K562 (cell line): ENCODE measurements at regions not wholly inside any gene's neighbourhood (a gene's known extent, or its start where the extent isn't known, plus 50 kb on each side); places are given as distances from the start of the nearest gene placed in this dataset.

Source experiments
- ATAC-seq: fragments of 200-7000 bp; cut with Tn5 transposase; 3 replicates; pipeline ENCODE4 v1.9.1; 2020; ENCODE audit warnings: moderate library complexity
- BruUV-seq: library from RNA; stranded (reverse); fragments of 400-500 nt; replicated peaks from 2 replicates; lab custom pipeline; 2021; lab: Mats Ljungman, UMichigan
- CTCF ChIA-PET: fragments of 300-600 bp; formaldehyde crosslinking; extraction: SDS; loops from one replicate; lab custom pipeline; 2021; ENCODE audit warnings: low intra/inter-chr PET ratio; lab: Yijun Ruan, JAX
- POLR2A ChIA-PET: fragments of 300-600, 350-650 bp; sonication (Branson Sonifier 250); formaldehyde crosslinking; extraction: SDS; loops from one replicate; lab custom pipeline; 2021; ENCODE audit warnings: antibody characterized with exemption, inconsistent platforms; lab: Yijun Ruan, JAX
- DNase-seq, 4 experiments: peaks; one replicate each; pipeline versions ENCODE4 v3.0.0 to v3.0.0-alpha.2; 2011 to 2018; ENCODE audit warnings: low spot score in 3 of 4, mixed read lengths in 3 of 4; ENCODE audit errors: extremely low read depth in 1 of 4
- FAIRE-seq: peaks from 2 replicates; lab custom pipeline; 2011; peaks lifted over from hg19 to GRCh38; lab: Jason Lieb, UNC
- H2AFZ ChIP-seq: 2 replicates; pipeline ENCODE4 v1.6.0; 2011; ENCODE audit warnings: low read depth, low read length, control low read depth, inconsistent platforms
- H3K27ac ChIP-seq: fragments of 200-600 bp; 3 replicates; pipeline ENCODE4 v1.8.0; 2011; ENCODE audit warnings: low read depth, mild to moderate bottlenecking, control low read depth, inconsistent platforms, low read length, moderate library complexity, mixed read lengths; ENCODE audit errors: extremely low read depth
- H3K27me3 ChIP-seq, 2 experiments: fragments of 300-600 bp in 1 of 2; 2 replicates in 1 of 2; 3 replicates in 1 of 2; pipeline versions ENCODE4 v1.6.0 to v1.8.0; 2011; ENCODE audit warnings: inconsistent platforms in 2 of 2, low read length in 2 of 2, mild to moderate bottlenecking in 1 of 2, mixed read lengths in 1 of 2, moderate library complexity in 1 of 2; ENCODE audit not compliant: control insufficient read depth in 2 of 2, insufficient read depth in 2 of 2
- H3K36me3 ChIP-seq: fragments of 300-600 bp; 3 replicates; pipeline ENCODE4 v1.8.0; 2011; ENCODE audit warnings: mild to moderate bottlenecking, low read length, inconsistent platforms; ENCODE audit not compliant: control insufficient read depth, insufficient read depth
- H3K4me1 ChIP-seq, 2 experiments: fragments of 200-600 bp in 1 of 2; replicated peaks in 1 of 2; 2 replicates in 1 of 2; 3 replicates in 1 of 2; pipeline versions ENCODE4 v1.5.1 to v1.8.0; 2011; ENCODE audit warnings: inconsistent platforms in 2 of 2, low read length in 2 of 2, mild to moderate bottlenecking in 1 of 2, mixed read lengths in 1 of 2, moderate library complexity in 1 of 2; ENCODE audit not compliant: control insufficient read depth in 2 of 2, insufficient read depth in 2 of 2
- H3K4me2 ChIP-seq: 2 replicates; pipeline ENCODE4 v1.6.1; 2011; ENCODE audit warnings: low read length, control low read depth, inconsistent platforms, mixed read lengths; ENCODE audit not compliant: insufficient read depth
- H3K4me3 ChIP-seq: fragments of 200-600 bp; sonication (generic), shearing (Covaris generic); 2 replicates; pipeline ENCODE4 v1.5.1; 2016; ENCODE audit warnings: control low read depth, inconsistent platforms
- H3K79me2 ChIP-seq: fragments of 200-600 bp; 3 replicates; pipeline ENCODE4 v1.8.0; 2011; ENCODE audit warnings: low read length, inconsistent platforms; ENCODE audit not compliant: control insufficient read depth, insufficient read depth
- H3K9ac ChIP-seq, 2 experiments: 2 replicates each; pipeline versions ENCODE4 v1.6.0 to v1.6.1; 2011; ENCODE audit warnings: low read depth in 2 of 2, low read length in 2 of 2, control low read depth in 1 of 2, inconsistent platforms in 1 of 2, mild to moderate bottlenecking in 1 of 2, mixed read lengths in 1 of 2; ENCODE audit not compliant: insufficient read depth in 1 of 2
- H3K9me1 ChIP-seq: one replicate; pipeline ENCODE4 v1.6.0; 2011; ENCODE audit warnings: inconsistent platforms, mild to moderate bottlenecking, low read length, moderate library complexity; ENCODE audit not compliant: control insufficient read depth, insufficient read depth
- H3K9me3 ChIP-seq: replicated peaks from 2 replicates; pipeline ENCODE4 v1.5.1; 2011; ENCODE audit warnings: low read depth, low read length, inconsistent platforms; ENCODE audit not compliant: control insufficient read depth, insufficient read depth
- H4K20me1 ChIP-seq: replicated peaks from 2 replicates; pipeline ENCODE4 v1.6.1; 2011; ENCODE audit warnings: low read length, inconsistent platforms, mixed read lengths; ENCODE audit not compliant: control insufficient read depth, insufficient read depth
- ADNP ChIP-seq: fragments of 200-800 bp; sonication (Bioruptor generic); IDR thresholded peaks from 2 replicates; pipeline ENCODE4 v1.6.1; 2016; ENCODE audit warnings: missing genetic modification characterization, missing compliant biosample characterization
- CBX5 ChIP-seq: IDR thresholded peaks from 2 replicates; pipeline ENCODE4 v1.6.1; 2014; ENCODE audit warnings: low read depth, borderline replicate concordance
- CTBP1 ChIP-seq: fragments of 450-650 bp; IDR thresholded peaks from 2 replicates; pipeline ENCODE4 v1.6.1; 2016; ENCODE audit warnings: borderline replicate concordance
- ELF4 ChIP-seq: fragments of 450-650 bp; formaldehyde crosslinking; IDR thresholded peaks from 2 replicates; pipeline ENCODE4 v1.4.0; 2022; ENCODE audit warnings: missing genetic modification characterization
- GATA2 ChIP-seq: sonication (generic); formaldehyde crosslinking; IDR thresholded peaks from 2 replicates; pipeline ENCODE4 v1.4.0; 2020; ENCODE audit warnings: mild to moderate bottlenecking, missing genetic modification reagents
- GMEB1 ChIP-seq: fragments of 250-450 bp; sonication (Bioruptor Pico); IDR thresholded peaks from 2 replicates; pipeline ENCODE4 v1.4.0; 2020; ENCODE audit warnings: mild to moderate bottlenecking
- HIVEP1 ChIP-seq: fragments of 250-450 bp; sonication (Bioruptor Pico); IDR thresholded peaks from 2 replicates; pipeline ENCODE4 v1.4.0; 2020; ENCODE audit warnings: mild to moderate bottlenecking
- NCOA4 ChIP-seq: fragments of 450-650 bp; IDR thresholded peaks from 2 replicates; pipeline ENCODE4 v1.6.1; 2018; ENCODE audit warnings: mild to moderate bottlenecking; ENCODE audit not compliant: partially characterized antibody
- PHF8 ChIP-seq: fragments of 200-600 bp; sonication (generic); IDR thresholded peaks from 2 replicates; pipeline ENCODE4 v1.6.1; 2012; ENCODE audit warnings: mixed run types, mild to moderate bottlenecking, inconsistent platforms, low read length, moderate library complexity, borderline replicate concordance
- PTTG1 ChIP-seq: fragments of 450-650 bp; IDR thresholded peaks from 2 replicates; pipeline ENCODE4 v1.6.1; 2016; ENCODE audit warnings: low read depth, mild to moderate bottlenecking, missing genetic modification characterization, missing compliant biosample characterization
- TFE3 ChIP-seq: fragments of 450-650 bp; formaldehyde crosslinking; IDR thresholded peaks from 2 replicates; pipeline ENCODE4 v1.4.0; 2020; ENCODE audit warnings: mild to moderate bottlenecking, mixed read lengths
- ZNF140 ChIP-seq: fragments of 250-450 bp; sonication (Bioruptor Pico); IDR thresholded peaks from 2 replicates; pipeline ENCODE4 v1.8.0; 2021; ENCODE audit warnings: moderate library complexity, mild to moderate bottlenecking, inconsistent platforms
- ZNF324 ChIP-seq: fragments of 250-450 bp; sonication (Bioruptor Pico); IDR thresholded peaks from 2 replicates; pipeline ENCODE4 v1.4.0; 2020; ENCODE audit warnings: mild to moderate bottlenecking
- WGBS: fragments of 100-300 bp; shearing (Covaris generic); methylation state at CpG from one replicate; pipeline ENCODE4 v1.1.6; 2016; ENCODE audit warnings: low coverage, mixed read lengths; ENCODE audit not compliant: insufficient coverage; ENCODE audit errors: missing lambda C conversion rate; 5-methylcytosine and 5-hydroxymethylcytosine counted together
- in situ Hi-C: fragments of 300-500 bp; cut with MboI; formaldehyde crosslinking; loops from 4 replicates; pipeline ENCODE4 v1.15.0; 2018; ENCODE audit warnings: inconsistent platforms, mixed read lengths
- intact Hi-C: fragments of 100-400 bp; cut with micrococcal nuclease; formaldehyde crosslinking; loops from 2 replicates; pipeline ENCODE4 v1.14.2; 2022
- TF ChIP-seq, protein P1 (sequence below): fragments of 250-450 bp; sonication (Bioruptor Pico); IDR thresholded peaks from 2 replicates; pipeline ENCODE4 v1.5.0; 2021; ENCODE audit warnings: mild to moderate bottlenecking, moderate library complexity
- TF ChIP-seq, protein P2 (sequence below), 3 experiments: fragments of 200-800 bp in 1 of 3; sonication (Bioruptor generic) in 1 of 3; sonication (generic) in 1 of 3; formaldehyde crosslinking in 1 of 3; IDR thresholded peaks; 2 replicates each; pipeline versions ENCODE4 v1.6.1 to v1.8.0; 2016 to 2022; ENCODE audit warnings: mild to moderate bottlenecking in 2 of 3, missing compliant biosample characterization in 2 of 3, missing genetic modification characterization in 2 of 3, missing genetic modification reagents in 1 of 3

DNA sequence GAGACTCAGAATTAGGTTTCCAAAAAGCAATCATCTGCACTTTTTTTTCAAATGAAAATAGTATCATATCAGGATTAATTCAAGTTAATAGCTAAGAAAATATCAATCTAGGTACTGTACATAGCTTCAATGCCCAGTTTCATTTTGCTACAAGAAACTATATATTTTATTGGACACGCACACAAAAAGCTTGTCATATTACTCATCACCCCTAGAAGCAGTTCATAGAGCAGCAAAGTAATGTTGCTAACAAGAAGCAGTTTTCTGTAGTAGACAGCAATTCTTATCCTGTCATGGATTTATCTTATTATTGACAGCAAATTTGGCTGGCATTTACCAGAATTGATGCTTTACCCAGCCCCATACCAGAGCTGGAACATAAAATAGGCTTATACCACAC, 52.3 kb upstream of the LSM6 start:
- ChIA-PET CTCF (no interaction called here), POLR2A (no interaction called here)
- no TSS peak for BruUV-seq
- no peak overlapping the region for H3K27ac ChIP-seq
- no peaks in the 10 kb centered on the region for H3K9me1 ChIP-seq
- no peaks in the 10 kb centered on the region for H3K36me3 ChIP-seq
- WGBS, result 0% methylated on average over 1 of the region's 1 CpG
- no peak for DNase-seq
- no peaks in the 10 kb centered on the region for H3K27me3 ChIP-seq
- in situ Hi-C loops (loop anchor here (25.0 kb wide), 1 partner anchor 789 kb away; no protein-coding TSS in a partner anchor), intact Hi-C loops (no loop called here)
- no peak overlapping the region for H3K9ac ChIP-seq
- no peaks in the 10 kb centered on the region for H3K9me3 ChIP-seq
- H3K4me3 ChIP-seq, result no peak overlapping the region
- ATAC-seq, result no peak
- H2AFZ ChIP-seq, result no peak overlapping the region
- no peak overlapping the region for H3K4me2 ChIP-seq
- H4K20me1 ChIP-seq, result no peaks in the 10 kb centered on the region
- no peaks in the 10 kb centered on the region for H3K4me1 ChIP-seq
- no peaks in the 10 kb centered on the region for H3K79me2 ChIP-seq
- no peak for FAIRE-seq
- no peak for TF ChIP-seq GMEB1
- no peak for TF ChIP-seq CBX5
- no peak for TF ChIP-seq HIVEP1
- TF ChIP-seq NCOA4, result no peak
- TF ChIP-seq, protein P1, sequence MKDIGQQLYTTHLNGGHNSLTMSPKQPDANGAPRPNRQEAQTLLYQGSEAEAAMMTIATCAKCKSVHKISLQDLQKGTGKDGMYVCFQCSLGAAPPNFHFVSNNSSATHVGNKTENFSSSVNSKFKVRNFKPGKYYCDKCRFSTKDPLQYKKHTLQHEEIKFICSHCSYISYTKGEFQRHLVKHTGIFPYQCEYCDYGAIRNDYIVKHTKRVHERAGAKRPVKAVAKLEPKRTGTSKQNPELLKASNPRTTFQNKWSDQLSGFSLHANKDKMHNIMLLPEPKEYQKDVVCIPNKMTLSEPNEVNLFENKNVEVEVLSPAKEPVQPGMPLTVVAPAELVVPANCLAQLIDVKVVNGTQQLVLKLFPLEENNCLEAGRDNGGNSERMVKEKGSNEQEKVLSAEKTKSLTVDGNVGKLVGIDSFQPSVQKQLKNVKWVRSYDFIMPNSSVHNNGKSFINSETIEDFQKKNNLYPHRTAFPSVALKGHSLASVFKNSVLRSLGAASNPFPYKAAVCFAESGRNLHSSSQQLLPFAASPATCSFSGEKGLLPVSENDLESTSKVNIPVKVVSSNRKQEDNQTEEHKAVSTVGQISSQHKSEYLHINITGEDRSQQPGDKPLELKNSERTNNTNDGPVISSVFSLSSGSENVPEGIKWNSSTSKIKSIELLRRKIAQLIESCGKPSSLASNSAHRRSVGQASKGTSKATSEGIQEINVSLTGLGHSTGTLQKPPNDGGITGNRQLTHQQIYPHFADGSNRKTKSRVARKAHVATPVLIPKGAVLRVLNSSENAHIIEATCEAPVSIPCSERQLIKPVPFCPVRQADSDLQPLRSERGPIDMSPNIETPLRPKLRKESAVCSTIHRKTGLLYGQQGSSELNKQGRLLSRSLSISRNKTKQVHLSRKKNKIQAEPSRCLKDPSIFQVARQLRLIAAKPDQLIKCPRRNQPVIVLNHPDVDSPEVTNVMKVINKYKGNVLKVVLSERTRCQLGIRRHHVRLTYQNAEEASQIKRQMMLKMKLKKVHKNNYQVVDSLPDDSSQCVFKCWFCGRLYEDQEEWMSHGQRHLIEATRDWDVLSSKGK, result no peak
- no peak for TF ChIP-seq GATA2 (CRISPR knock-in tag)
- no peak for TF ChIP-seq TFE3 (CRISPR knock-in tag)
- no peak for TF ChIP-seq ZNF324 (CRISPR knock-in tag)
- TF ChIP-seq CTBP1, result no peak
- no peak for TF ChIP-seq ELF4 (CRISPR knock-in tag)
- TF ChIP-seq, protein P2, sequence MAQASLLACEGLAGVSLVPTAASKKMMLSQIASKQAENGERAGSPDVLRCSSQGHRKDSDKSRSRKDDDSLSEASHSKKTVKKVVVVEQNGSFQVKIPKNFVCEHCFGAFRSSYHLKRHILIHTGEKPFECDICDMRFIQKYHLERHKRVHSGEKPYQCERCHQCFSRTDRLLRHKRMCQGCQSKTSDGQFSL (CRISPR knock-in tag; IDR thresholded peaks at IDR 0.05), result no peak
- TF ChIP-seq, protein P2 (tag; IDR thresholded peaks at IDR 0.05), result no peak
- TF ChIP-seq PHF8, result no peak
- no peak for TF ChIP-seq PTTG1 (tag)
- no peak for TF ChIP-seq ADNP
- no peak for TF ChIP-seq ZNF140 (CRISPR knock-in tag)
